HepG2 (cell line): ENCODE measurements at regions not wholly inside any gene's neighbourhood (a gene's known extent, or its start where the extent isn't known, plus 50 kb on each side); places are given as distances from the start of the nearest gene placed in this dataset.

Experiments used
- ATAC-seq: fragments of 200-7000 bp; cut with Tn5 transposase; 3 replicates; pipeline ENCODE4 v1.9.1; 2020; ENCODE audit warnings: mild to moderate bottlenecking, moderate library complexity
- BruUV-seq: library from RNA; stranded (reverse); fragments of 400-500 nt; replicated peaks from 2 replicates; lab custom pipeline; 2021; lab: Mats Ljungman, UMichigan
- CTCF ChIA-PET: fragments of 300-600 bp; formaldehyde crosslinking; extraction: SDS; loops from one replicate; lab custom pipeline; 2021; ENCODE audit warnings: low total read pairs, inconsistent platforms, low intra/inter-chr PET ratio; lab: Yijun Ruan, JAX
- POLR2A ChIA-PET: fragments of 350-600 bp; sonication (Branson Sonifier 250); formaldehyde crosslinking; loops from one replicate; lab custom pipeline; 2020; ENCODE audit warnings: antibody characterized with exemption, inconsistent platforms; lab: Yijun Ruan, JAX
- DNase-seq: peaks from one replicate; pipeline ENCODE4 v3.0.0-alpha.2; 2015; ENCODE audit warnings: low spot score
- FAIRE-seq: peaks from 3 replicates; lab custom pipeline; 2011; peaks lifted over from hg19 to GRCh38; lab: Jason Lieb, UNC
- H2AFZ ChIP-seq: one replicate; pipeline ENCODE4 v1.6.1; 2011; ENCODE audit warnings: low read length, inconsistent platforms
- H3K27ac ChIP-seq: fragments of 300-600 bp; 3 replicates; pipeline ENCODE4 v1.8.0; 2011; ENCODE audit warnings: mixed run types, mild to moderate bottlenecking, mixed read lengths, low read length, inconsistent platforms; ENCODE audit not compliant: insufficient read depth; ENCODE audit errors: extremely low read length
- H3K27me3 ChIP-seq, 2 experiments: fragments of 200-600 bp in 1 of 2; 2 replicates in 1 of 2; 3 replicates in 1 of 2; pipeline versions ENCODE4 v1.6.0 to v1.8.0; 2011; ENCODE audit warnings: low read length in 2 of 2, mild to moderate bottlenecking in 2 of 2, moderate library complexity in 2 of 2, inconsistent platforms in 1 of 2; ENCODE audit not compliant: insufficient read depth in 2 of 2, control insufficient read depth in 1 of 2
- H3K36me3 ChIP-seq, 2 experiments: fragments of 200-600 bp in 1 of 2; replicated peaks in 1 of 2; 2 replicates in 1 of 2; 3 replicates in 1 of 2; pipeline versions ENCODE4 v1.5.1 to v1.8.0; 2011; ENCODE audit warnings: low read length in 2 of 2, inconsistent platforms in 1 of 2; ENCODE audit not compliant: insufficient read depth in 2 of 2, control insufficient read depth in 1 of 2
- H3K4me1 ChIP-seq: 2 replicates; pipeline ENCODE4 v1.5.1; 2012; ENCODE audit warnings: low read length, inconsistent platforms; ENCODE audit not compliant: insufficient read depth
- H3K4me2 ChIP-seq: 2 replicates; pipeline ENCODE4 v1.6.0; 2011; ENCODE audit warnings: low read depth, low read length, inconsistent platforms
- H3K4me3 ChIP-seq, 3 experiments: fragments of 200-600 bp in 1 of 3; sonication (generic), shearing (Covaris generic) in 1 of 3; replicated peaks in 1 of 3; 2 replicates each; pipeline ENCODE4 v1.5.1; 2011 to 2016; ENCODE audit warnings: low read length in 3 of 3, inconsistent platforms in 2 of 3, low read depth in 2 of 3, mild to moderate bottlenecking in 2 of 3, control low read depth in 1 of 3, mixed read lengths in 1 of 3; ENCODE audit not compliant: insufficient read depth in 1 of 3
- H3K79me2 ChIP-seq: one replicate; pipeline ENCODE4 v1.6.1; 2011; ENCODE audit warnings: low read length, inconsistent platforms; ENCODE audit not compliant: insufficient read depth
- H3K9ac ChIP-seq: 2 replicates; pipeline ENCODE4 v1.6.0; 2011; ENCODE audit warnings: mild to moderate bottlenecking, low read depth, low read length, inconsistent platforms; ENCODE audit not compliant: insufficient read depth
- H3K9me3 ChIP-seq: 2 replicates; pipeline ENCODE4 v1.5.1; 2012; ENCODE audit warnings: mild to moderate bottlenecking, low read length
- H4K20me1 ChIP-seq: 2 replicates; pipeline ENCODE4 v1.6.0; 2011; ENCODE audit warnings: inconsistent platforms, mild to moderate bottlenecking, low read length, moderate library complexity; ENCODE audit not compliant: insufficient read depth
- FOXK2 ChIP-seq: fragments of 450-650 bp; IDR thresholded peaks from 2 replicates; pipeline ENCODE4 v1.6.1; 2016
- KMT2B ChIP-seq: IDR thresholded peaks from 2 replicates; pipeline ENCODE4 v1.6.1; 2016; ENCODE audit warnings: missing genetic modification reagents, missing compliant biosample characterization
- MAFF ChIP-seq: IDR thresholded peaks from 2 replicates; pipeline ENCODE4 v1.6.1; 2011; ENCODE audit warnings: low read depth, low read length, improper control_type of control experiment
- MAFK ChIP-seq, 2 experiments: IDR thresholded peaks in 1 of 2; conservative IDR thresholded peaks in 1 of 2; 2 replicates each; pipeline ENCODE4 v1.6.1; 2011; ENCODE audit warnings: improper control_type of control experiment in 2 of 2, low read length in 2 of 2
- PAXIP1 ChIP-seq: sonication (generic); formaldehyde crosslinking; conservative IDR thresholded peaks from 2 replicates; pipeline ENCODE4 v1.4.0; 2020; ENCODE audit warnings: mild to moderate bottlenecking, missing genetic modification reagents, moderate library complexity
- ZNF12 ChIP-seq: sonication (generic); formaldehyde crosslinking; IDR thresholded peaks from 2 replicates; pipeline ENCODE4 v1.5.0; 2020; ENCODE audit warnings: missing genetic modification reagents
- ZNF256 ChIP-seq: sonication (generic); formaldehyde crosslinking; conservative IDR thresholded peaks from 2 replicates; pipeline ENCODE4 v1.4.0; 2020; ENCODE audit warnings: missing genetic modification reagents
- WGBS: methylation state at CpG from one replicate; pipeline ENCODE4 v1.1.6; 2017; ENCODE audit warnings: low lambda C conversion rate; 5-methylcytosine and 5-hydroxymethylcytosine counted together
- in situ Hi-C: cut with HindIII; loops from 2 replicates; pipeline ENCODE4 v1.10.0; 2017; ENCODE audit warnings: low pct_unique_long_range_greater_than_20kb; ENCODE audit not compliant: extremely low pct_ligation_motif_present
- intact Hi-C: fragments of 100-400 bp; cut with micrococcal nuclease; formaldehyde crosslinking; loops from one replicate; pipeline ENCODE4 v1.10.0; 2022; ENCODE audit not compliant: unreplicated experiment

- TF ChIP-seq PAXIP1 (CRISPR knock-in tag) = no peak
- no peak for TF ChIP-seq FOXK2
- no peak for TF ChIP-seq ZNF12 (CRISPR knock-in tag)
Observed at GRCh38 chr4:124201636-124202035, 510.9 kb downstream of the ANKRD50 start (continued).

- Histone ChIP-seq H3K9ac (no peak overlapping the region), H4K20me1 (no peaks in the 10 kb centered on the region), H3K4me3 (no peak overlapping the region), H3K4me2 (no peak overlapping the region), H2AFZ (no peak overlapping the region), H3K9me3 (no peaks in the 10 kb centered on the region), H3K79me2 (no peaks in the 10 kb centered on the region), H3K36me3 (no peaks in the 10 kb centered on the region), H3K4me1 (no peaks in the 10 kb centered on the region), H3K27me3 (no peaks in the 10 kb centered on the region), H3K27ac (no peak overlapping the region)
- no peak for ATAC-seq
- ChIA-PET POLR2A (no interaction called here), CTCF (no interaction called here)
- intact Hi-C loops = no loop called here
- DNase-seq = no peak
- BruUV-seq = no TSS peak
- no peak for TF ChIP-seq KMT2B (CRISPR knock-in tag)
- peak; percentile 49; the same call in 1 of the 2 replicates for TF ChIP-seq MAFF
- TF ChIP-seq ZNF256 (CRISPR knock-in tag) = no peak
- TF ChIP-seq MAFK (conservative IDR thresholded peaks at IDR 0.05 in 1 of 2, IDR thresholded peaks at IDR 0.05 in 1 of 2; ENCODE audit: low read length in 2 of 2) = peak in 1 of 2 experiments; percentile 57; a peak in 2 of 4 replicates
- FAIRE-seq = no peak
- in situ Hi-C loops = no loop called here
- WGBS = 1% methylated on average over 2 of the region's 2 CpGs
Observed at GRCh38 chr4:124202099-124202498, 510.4 kb downstream of the ANKRD50 start.
